ENCODE measurements at regions not wholly inside any gene's neighbourhood (a gene's known extent, or its start where the extent isn't known, plus 50 kb on each side); places are given as distances from the start of the nearest gene placed in this dataset.
"Not testable (repeated sequence)": the region's sequence is repeated elsewhere in the genome, so short reads cannot be mapped to it uniquely, and the experiment has no call there.

DNA sequence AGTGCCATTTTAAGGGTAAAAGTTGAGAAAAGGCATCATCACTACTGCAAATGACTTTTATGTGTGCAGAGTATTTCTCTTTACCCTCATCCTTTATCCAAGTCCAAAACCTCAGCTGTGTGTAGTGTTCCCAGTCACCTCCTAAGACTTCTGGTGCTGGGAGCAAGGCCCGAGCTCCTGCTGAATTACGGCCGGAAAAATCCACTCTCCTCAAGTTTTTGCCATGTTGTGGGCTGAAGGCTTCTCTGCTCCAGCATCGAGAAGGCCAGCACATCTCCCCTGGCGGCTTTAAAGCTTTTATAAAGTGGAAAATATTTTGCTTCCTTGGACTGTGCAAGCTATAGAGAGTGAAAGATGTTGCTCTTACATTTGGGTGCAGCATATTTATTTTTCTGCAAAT, 153.2 kb upstream of the THBS2 start:
- peak; percentile 79 for DNase-seq

DNA sequence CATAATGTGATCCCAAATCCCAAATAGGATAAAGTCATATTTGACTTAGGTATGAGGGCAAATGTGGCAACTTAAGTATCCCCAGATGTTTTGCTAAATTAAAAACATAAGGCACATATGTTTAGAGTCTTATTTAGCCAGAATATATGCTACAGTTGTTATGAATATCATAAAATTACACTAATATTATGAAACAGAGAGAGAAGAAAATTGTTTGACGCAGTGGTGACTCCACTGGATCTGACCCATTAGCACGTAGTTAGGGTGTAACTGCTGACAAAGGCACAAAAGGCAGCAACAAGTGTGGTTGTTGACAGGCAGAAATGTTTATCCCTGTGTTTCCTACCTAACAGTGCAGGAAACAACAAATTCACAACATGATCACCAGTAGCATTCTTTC, 152.4 kb upstream of the THBS2 start:
- no peak for DNase-seq

DNA sequence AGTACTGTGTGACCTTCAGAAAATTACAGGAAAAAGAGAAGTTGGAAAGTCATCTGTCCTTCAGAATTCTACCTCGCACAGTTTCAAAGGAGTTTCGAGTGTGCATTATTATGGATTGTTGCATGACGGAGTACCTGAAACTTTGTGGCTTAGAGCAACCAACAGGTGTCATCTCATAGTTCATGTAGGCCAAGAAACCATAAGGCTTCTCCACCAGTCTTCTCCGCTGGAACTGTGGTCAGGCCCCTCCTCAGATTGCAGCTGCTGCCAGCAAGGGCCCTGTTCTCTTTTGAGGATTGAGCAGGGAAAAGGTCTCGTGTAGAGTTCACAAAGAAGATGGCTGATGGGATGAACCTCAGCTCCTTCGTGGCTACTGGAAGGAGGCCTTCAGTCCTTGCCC, 151.2 kb upstream of the THBS2 start:
- no peak for DNase-seq

- no peak for DNase-seq
These were observed 144.9 kb upstream of the THBS2 start for GRCh38 chr6:169398342-169399105.

- no peak for DNase-seq
These were observed 144.0 kb upstream of the THBS2 start for GRCh38 chr6:169397684-169398083.

GRCh38 chr6:169396554-169397163, 143.0 kb upstream of the THBS2 start:
- DNase-seq, result no peak

DNA sequence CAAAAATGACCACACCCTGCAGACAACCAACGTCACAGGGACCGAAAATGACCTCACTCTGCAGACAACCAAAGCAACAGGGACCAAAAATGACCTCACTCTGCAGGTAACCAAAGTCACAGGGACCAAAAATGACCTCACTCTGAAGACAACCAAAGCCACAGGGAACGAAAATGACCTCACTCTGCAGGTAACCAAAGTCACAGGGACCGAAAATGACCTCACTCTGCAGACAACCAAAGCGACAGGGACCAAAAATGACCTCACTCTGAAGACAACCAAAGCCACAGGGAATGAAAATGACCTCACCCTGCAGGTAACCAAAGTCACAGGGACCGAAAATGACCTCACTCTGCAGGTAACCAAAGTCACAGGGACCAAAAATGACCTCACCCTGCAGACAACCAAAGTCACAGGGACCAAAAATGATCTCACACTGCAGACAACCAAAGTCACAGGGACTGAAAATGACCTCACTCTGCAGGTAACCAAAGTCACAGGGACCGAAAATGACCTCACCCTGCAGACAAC, 142.4 kb upstream of the THBS2 start:
- DNase-seq, result not testable (repeated sequence)

GRCh38 chr6:169395080-169395805, 141.6 kb upstream of the THBS2 start:
- no peak for DNase-seq

- no peak for DNase-seq
These were observed 140.1 kb upstream of the THBS2 start for GRCh38 chr6:169393753-169394152.

DNA sequence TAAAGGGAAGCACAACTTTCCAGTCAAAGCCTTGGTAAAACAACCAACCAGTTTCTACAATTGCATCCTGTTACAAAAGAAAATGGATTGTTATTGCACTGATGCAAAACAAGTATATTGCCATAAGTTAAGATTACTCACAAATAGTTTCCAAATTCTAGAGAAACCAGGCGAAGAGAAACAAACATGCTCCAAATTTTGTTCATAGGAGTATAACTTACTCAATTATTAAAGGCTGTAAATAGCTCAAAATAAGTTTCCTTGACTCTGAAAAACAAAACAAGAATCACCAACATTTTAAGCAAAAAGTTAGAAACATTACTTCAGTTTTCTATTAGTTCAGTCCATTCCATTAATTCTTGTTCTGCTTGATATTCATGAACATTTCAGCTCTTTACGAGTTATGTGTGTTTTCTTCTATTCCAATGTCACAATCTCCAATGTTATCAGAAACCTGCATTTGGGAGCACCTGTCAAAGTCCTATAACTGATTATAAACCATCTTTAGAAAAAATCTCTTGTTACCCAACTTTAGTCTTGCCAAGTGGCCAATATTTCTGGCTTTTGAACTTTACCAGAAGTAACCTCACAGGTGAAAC, 137.9 kb upstream of the THBS2 start:
- DNase-seq, result no peak

GRCh38 chr6:169388395-169389166, 134.9 kb upstream of the THBS2 start:
- no peak for DNase-seq

DNA sequence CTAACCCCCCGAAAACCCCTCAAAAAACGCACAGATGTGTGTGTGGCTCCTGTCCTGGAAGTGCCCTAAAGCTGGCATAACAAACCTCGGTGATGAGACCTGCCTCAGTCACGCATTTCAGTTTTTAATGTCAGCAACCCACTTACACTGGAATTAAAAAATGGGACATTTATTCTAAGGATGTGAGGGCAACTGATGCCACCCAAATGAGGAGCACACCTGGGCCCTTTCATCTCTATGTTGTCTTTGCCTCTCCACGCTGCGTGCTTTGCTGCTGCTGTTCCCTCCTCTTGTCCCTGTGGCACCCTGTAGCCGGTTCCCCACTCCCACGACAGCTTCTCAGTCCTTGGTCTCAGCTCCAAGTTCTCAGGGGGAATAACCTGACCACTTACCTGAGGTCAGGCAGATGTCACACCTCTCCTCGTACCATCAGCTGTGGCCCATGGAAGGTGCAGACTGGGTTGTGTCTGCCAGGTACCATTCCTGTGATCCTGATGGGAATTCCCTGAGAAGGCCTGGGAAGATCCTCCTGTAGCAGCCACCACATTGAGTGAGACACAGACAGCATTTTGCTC, 134.2 kb upstream of the THBS2 start:
- no peak for DNase-seq

DNA sequence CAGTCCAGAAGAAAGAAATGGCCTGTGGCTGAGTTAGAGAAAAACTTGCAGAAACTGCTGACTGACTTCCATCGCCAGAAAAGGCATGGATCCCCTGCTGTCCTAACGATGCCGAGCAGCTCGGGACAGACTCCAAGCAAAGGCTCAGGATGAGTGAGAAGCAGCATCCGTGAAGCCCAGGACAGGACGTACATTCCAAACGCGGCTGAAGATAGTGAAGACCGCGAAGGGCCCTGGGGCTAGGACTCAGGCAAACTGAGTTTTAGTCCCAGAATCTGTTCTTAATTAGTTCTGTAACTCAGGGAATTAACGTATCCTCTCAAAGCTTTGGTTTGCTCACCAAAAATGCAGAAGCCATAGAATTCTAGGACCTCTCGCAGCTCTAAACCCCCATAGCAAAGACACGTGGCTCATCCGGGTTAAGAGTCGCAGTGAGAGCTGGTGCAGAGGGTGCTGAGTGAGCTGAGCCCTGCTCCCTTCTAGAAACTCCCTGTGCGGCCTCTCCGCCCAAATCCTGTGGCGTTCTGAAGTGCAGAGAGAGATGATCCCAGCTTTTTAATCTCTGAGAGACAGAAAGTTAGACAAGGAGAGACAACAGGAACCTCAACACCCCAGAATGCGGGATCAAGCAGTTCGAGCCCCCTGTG, 132.9 kb upstream of the THBS2 start:
- peak; percentile 58 for DNase-seq

DNA sequence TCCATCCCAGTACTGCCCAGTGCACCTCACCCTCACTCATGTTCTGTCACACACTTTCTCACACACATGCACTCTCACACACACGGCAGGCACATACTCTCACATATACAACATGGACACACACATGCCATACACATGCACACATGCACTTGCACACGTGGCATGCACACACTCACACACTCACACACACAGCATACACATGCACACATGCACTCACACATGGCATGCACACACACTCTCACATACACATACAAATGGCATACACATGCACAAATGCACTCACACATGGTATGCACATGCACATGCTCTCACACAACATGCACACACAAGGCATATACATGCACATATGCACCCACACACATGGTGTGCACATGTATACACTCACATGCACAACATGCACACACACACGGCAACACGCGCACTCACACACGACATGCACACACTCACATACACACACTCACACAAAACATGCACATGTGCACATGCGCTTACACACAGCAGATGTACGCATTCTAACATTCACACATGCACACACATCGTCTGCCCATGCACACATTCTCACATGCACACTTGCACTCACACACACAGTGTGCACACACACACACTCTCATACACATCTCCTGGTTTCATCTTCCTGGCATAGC, 131.7 kb upstream of the THBS2 start:
- DNase-seq, result no peak

DNA sequence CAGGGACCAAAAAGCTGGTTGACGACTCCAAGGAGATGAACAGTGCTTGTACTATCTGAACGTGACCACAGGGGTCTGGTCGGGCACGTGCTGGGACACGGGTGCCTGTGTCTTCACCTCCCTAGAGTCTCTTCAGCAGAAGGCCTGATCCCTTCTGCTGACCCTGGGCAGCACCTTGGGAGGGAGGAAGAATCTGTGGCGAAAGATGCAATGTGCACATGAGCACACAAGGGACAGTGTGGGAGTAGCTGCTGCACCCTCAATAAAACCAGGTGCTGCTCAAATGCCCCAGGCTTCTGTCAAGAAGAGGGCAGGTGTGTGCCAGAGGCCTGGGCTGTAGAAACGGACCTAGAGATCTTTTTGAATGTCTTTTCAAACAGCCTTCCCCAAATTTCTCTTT, 130.6 kb upstream of the THBS2 start:
- no peak for DNase-seq

GRCh38 chr6:169383265-169383664, 129.6 kb upstream of the THBS2 start:
- DNase-seq, result no peak

- DNase-seq, result no peak
These were observed 129.1 kb upstream of the THBS2 start for GRCh38 chr6:169382735-169383134.

GRCh38 chr6:169381988-169382387, 128.3 kb upstream of the THBS2 start:
- DNase-seq, result no peak

- no peak for DNase-seq
These were observed 126.8 kb upstream of the THBS2 start for GRCh38 chr6:169380493-169380892.

GRCh38 chr6:169379495-169380070, 125.9 kb upstream of the THBS2 start:
- no peak for DNase-seq

Data from femur (tissue), 1 donor.